ENCODE measurements at regions not wholly inside any gene's neighbourhood (a gene's known extent, or its start where the extent isn't known, plus 50 kb on each side); places are given as distances from the start of the nearest gene placed in this dataset.

DNA sequence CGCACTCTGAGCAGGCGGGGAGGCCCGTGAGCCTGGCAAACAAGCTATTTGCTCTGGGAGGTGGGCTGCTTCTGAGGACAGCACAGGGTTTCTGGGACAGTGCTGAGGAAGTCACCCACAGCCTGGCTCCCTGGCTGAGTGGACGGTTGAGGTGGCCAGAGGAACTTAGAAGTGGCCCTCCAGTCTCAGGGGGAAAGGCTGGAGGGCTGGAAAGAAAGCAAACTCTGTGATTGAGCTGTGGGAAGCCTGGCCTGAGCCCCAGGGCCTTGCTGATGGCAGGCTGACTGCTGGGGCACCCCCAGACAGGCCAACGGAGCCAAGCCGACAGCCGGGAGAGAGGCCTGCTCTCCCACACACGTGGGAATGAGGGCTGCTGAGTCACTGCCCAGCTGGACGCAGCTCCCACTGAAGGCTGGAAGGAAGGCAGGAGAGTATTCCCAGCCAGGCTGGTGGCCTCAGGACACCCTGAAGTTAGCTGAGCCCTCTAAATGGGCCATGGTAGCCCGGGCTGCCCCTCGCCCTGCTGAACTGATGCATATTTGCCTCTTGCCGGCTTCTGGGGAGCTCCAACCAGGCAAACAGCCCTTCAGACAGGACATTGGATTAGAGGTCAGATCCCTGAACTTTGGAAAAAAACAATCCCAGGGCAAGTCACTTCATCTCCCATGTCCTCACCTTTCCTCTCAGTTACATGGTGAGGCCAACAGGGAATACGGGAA lies 98.0 kb upstream of the TLE3 start:
- TF ChIP-seq, protein P1, sequence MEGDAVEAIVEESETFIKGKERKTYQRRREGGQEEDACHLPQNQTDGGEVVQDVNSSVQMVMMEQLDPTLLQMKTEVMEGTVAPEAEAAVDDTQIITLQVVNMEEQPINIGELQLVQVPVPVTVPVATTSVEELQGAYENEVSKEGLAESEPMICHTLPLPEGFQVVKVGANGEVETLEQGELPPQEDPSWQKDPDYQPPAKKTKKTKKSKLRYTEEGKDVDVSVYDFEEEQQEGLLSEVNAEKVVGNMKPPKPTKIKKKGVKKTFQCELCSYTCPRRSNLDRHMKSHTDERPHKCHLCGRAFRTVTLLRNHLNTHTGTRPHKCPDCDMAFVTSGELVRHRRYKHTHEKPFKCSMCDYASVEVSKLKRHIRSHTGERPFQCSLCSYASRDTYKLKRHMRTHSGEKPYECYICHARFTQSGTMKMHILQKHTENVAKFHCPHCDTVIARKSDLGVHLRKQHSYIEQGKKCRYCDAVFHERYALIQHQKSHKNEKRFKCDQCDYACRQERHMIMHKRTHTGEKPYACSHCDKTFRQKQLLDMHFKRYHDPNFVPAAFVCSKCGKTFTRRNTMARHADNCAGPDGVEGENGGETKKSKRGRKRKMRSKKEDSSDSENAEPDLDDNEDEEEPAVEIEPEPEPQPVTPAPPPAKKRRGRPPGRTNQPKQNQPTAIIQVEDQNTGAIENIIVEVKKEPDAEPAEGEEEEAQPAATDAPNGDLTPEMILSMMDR (IDR thresholded peaks at IDR 0.05; ENCODE audit: low read depth, low read length, poor library complexity, severe bottlenecking) = no peak
- TF ChIP-seq EZH2phosphoT487 (IDR thresholded peaks at IDR 0.05; ENCODE audit: borderline replicate concordance, low read length) = no peak
